Urinary bladder (tissue), 3 donors: ENCODE measurements at regions not wholly inside any gene's neighbourhood (a gene's known extent, or its start where the extent isn't known, plus 50 kb on each side); places are given as distances from the start of the nearest gene placed in this dataset.

Experiments used
- DNase-seq: peaks from one replicate; pipeline ENCODE4 v3.0.0-alpha.2; 2015; ENCODE audit errors: extremely low spot score
- H3K27ac ChIP-seq: one replicate; pipeline ENCODE4 v1.5.1; 2013; ENCODE audit warnings: low read depth, mild to moderate bottlenecking, moderate library complexity
- H3K36me3 ChIP-seq: one replicate; pipeline ENCODE4 v1.6.1; 2013; ENCODE audit warnings: mild to moderate bottlenecking, moderate library complexity; ENCODE audit not compliant: insufficient read depth
- H3K4me1 ChIP-seq: one replicate; pipeline ENCODE4 v1.6.1; 2013; ENCODE audit warnings: mild to moderate bottlenecking, moderate library complexity; ENCODE audit not compliant: insufficient read depth
- H3K4me3 ChIP-seq: one replicate; pipeline ENCODE4 v1.5.1; 2013; ENCODE audit warnings: low read depth, low read length
- WGBS: extraction: QIAGEN DNeasy Blood & Tissue Kit; methylation state at CpG from one replicate; pipeline ENCODE4 v1.1.7; 2013; 5-methylcytosine and 5-hydroxymethylcytosine counted together
- donor health status: healthy with polysubstance abuse.
- donor health status: healthy.

DNA sequence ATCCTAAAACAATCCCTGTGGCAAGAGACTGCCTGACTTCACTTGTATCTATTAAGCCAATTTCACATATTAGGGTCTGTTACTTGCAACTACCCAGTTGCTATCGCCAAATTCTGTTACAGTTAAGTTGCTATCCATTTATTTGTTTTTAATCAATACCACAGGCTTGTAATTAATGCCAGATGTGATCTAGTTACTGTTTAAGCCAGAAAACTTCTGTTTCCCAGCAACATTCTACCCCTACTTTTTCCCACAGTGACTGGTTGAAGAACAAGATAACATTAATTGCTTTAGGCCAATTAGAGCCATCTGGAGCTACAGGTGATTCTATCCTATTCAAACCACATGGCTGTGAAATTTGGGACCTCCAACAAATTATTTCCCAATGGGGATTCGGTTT is 131.3 kb downstream of the ALOX5 start:
- no peaks in the 10 kb centered on the region for H3K36me3 ChIP-seq
- H3K4me3 ChIP-seq: no peak overlapping the region
- WGBS: 58% methylated on average over 2 of the region's 2 CpGs
- no peak overlapping the region for H3K27ac ChIP-seq
- no peak for DNase-seq
- no peaks in the 10 kb centered on the region for H3K4me1 ChIP-seq

DNA sequence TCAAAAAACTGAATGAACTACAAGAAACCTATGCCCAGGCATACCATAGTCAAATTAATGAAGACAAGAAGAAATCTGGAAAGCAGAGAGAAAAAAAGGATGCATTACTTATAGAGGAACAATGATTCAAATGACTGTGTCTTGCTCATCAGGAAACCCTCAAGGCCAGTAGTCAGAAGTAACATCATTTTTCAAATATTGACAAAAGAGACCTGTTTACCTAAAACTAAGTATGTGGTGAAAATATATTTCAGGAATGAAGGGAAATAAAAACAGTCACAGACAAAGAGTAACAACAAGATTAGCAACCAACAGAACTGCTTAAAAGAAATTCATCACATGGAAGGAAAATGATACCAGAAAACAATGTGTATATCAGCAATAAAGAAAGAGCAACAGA is 128.4 kb downstream of the ALOX5 start:
- H3K4me1 ChIP-seq: no peaks in the 10 kb centered on the region
- no peak for DNase-seq
- H3K27ac ChIP-seq: no peak overlapping the region
- no peak overlapping the region for H3K4me3 ChIP-seq
- no peaks in the 10 kb centered on the region for H3K36me3 ChIP-seq

DNA sequence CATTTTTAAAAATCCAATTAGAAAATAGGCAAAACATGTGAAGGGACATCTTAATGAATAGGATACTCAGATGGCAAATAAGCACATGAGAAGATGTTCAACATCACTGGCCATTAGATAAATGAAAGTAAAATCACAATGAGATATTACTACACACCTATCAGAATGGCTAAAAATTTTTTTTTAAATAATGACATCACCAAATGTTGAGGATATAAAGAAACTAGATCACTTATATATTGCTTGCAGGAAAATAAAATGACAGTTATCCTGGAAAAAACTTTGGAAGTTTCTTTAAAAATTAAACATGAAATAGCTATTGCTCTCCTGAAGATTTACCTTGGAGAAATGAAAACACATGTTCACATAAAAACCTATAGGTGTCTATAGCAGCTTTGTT is 127.8 kb downstream of the ALOX5 start:
- DNase-seq: no peak
- Histone ChIP-seq H3K36me3 (no peaks in the 10 kb centered on the region), H3K27ac (no peak overlapping the region), H3K4me1 (no peaks in the 10 kb centered on the region), H3K4me3 (no peak overlapping the region)

DNA sequence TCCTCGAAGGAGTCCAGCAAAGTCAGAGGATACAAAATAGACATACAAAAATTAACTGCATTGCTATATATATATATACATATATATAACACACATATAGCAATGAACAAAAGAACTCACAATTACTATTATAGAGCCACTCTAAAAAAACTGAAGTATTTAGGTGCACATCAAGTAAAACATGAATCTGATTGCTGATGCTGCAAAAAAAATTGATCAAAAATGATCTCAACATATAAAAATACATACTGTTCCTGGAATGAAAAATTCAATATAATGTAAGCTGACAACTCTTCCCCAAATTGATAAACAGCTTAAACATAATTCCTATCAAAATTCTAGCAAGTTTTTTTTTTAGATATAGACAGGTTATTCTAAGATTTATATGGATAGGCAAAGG is 126.8 kb downstream of the ALOX5 start:
- DNase-seq: no peak
- Histone ChIP-seq H3K36me3 (no peaks in the 10 kb centered on the region), H3K4me3 (no peak overlapping the region), H3K4me1 (no peaks in the 10 kb centered on the region), H3K27ac (no peak overlapping the region)
- 59% methylated on average over 1 of the region's 1 CpG for WGBS

DNA sequence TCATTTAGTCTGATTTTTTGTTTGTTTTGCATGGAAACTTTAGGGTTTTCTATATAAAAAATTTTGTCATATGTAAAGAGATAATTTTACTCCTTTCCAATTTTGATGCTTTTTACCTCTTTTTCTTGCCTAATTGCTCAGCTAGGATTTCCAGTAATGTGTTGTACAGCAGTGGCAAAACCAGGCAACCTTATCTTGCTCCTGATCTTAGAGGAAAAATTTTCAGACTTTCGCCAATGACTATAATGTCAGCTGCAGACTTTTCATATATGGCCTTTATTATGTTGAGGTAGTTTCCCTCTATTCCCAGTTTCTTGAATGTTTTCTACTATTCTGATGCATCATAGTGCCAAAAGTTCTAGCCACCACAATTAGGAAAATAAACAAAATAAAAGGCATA is 126.3 kb downstream of the ALOX5 start:
- no peak for DNase-seq
- 100% methylated on average over 1 of the region's 1 CpG for WGBS

GRCh38 chr10:45495438-45496152 is 121.6 kb downstream of the ALOX5 start:
- DNase-seq: no peak
- Histone ChIP-seq H3K4me3 (no peak overlapping the region), H3K36me3 (no peaks in the 10 kb centered on the region), H3K27ac (no peak overlapping the region), H3K4me1 (no peaks in the 10 kb centered on the region)
- WGBS: 44% methylated on average over 2 of the region's 2 CpGs

More for the DNA sequence above, 126.3 kb downstream of the ALOX5 start:
- H3K4me3 ChIP-seq: no peak overlapping the region
- H3K36me3 ChIP-seq: no peaks in the 10 kb centered on the region
- no peak overlapping the region for H3K27ac ChIP-seq
- no peaks in the 10 kb centered on the region for H3K4me1 ChIP-seq
